IPS-18c (cell line): ENCODE measurements at regions not wholly inside any gene's neighbourhood (a gene's known extent, or its start where the extent isn't known, plus 50 kb on each side); places are given as distances from the start of the nearest gene placed in this dataset.

Experiments used
- H3K4me3 ChIP-seq: 2 replicates; pipeline ENCODE4 v1.7.0; 2013; ENCODE audit warnings: low read depth, mild to moderate bottlenecking, low read length, moderate library complexity; ENCODE audit not compliant: insufficient read depth
- H3K9me3 ChIP-seq: one replicate; pipeline ENCODE4 v1.6.1; 2013; ENCODE audit warnings: mild to moderate bottlenecking, low read length, moderate library complexity; ENCODE audit not compliant: control insufficient read depth, insufficient read depth

- Histone ChIP-seq H3K9me3 (no peaks in the 10 kb centered on the region), H3K4me3 (no peak overlapping the region)
Measured at GRCh38 chr4:137274404-137274803, 257.9 kb downstream of the PCDH18 start.

- no peaks in the 10 kb centered on the region for H3K9me3 ChIP-seq
- H3K4me3 ChIP-seq = no peak overlapping the region
Measured at GRCh38 chr4:137267024-137267423, 265.3 kb downstream of the PCDH18 start.

- H3K4me3 ChIP-seq = no peak overlapping the region
- no peaks in the 10 kb centered on the region for H3K9me3 ChIP-seq
Measured at GRCh38 chr4:137266511-137266910, 265.8 kb downstream of the PCDH18 start.

DNA sequence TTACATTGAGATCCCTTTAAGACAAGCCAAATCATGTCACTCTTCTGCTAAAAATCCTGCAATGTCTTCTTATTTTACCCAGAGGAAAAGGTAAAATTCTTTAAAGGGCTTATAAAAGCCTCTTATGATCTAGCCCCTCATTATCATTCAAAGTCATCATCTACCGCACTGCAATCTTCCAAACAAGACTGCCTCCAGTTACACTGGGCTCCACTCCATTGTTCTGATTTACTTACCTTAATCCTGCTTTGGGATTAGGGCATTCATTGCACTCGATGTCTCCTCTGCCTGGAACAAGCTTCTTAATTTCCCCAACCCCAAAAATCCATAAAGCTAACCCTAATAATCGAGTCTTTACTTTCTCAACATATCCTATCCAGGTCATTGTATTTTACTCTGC, 269.1 kb downstream of the PCDH18 start:
- no peaks in the 10 kb centered on the region for H3K9me3 ChIP-seq
- H3K4me3 ChIP-seq = no peak overlapping the region

GRCh38 chr4:137253949-137254348, 278.3 kb downstream of the PCDH18 start:
- H3K4me3 ChIP-seq = no peak overlapping the region
- no peaks in the 10 kb centered on the region for H3K9me3 ChIP-seq

DNA sequence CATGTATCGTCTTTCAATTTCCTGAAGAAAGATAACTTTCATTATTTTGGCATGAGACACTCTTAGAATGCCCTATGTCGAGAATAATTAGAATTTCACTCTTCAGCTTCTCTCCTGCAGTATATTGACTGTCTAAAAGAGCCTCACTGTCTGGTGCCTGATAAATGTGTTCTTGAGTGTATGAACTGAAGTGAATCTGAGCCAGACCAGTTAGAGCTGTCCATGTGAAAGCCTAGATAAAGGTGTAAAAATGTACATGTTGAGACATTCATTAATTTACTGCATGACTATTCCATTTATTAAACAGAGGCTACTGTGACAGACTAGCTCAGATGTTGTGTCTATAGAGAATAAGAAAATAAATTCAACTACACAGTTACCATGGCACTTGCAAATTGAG, 283.2 kb downstream of the PCDH18 start:
- H3K4me3 ChIP-seq = no peak overlapping the region
- no peaks in the 10 kb centered on the region for H3K9me3 ChIP-seq

DNA sequence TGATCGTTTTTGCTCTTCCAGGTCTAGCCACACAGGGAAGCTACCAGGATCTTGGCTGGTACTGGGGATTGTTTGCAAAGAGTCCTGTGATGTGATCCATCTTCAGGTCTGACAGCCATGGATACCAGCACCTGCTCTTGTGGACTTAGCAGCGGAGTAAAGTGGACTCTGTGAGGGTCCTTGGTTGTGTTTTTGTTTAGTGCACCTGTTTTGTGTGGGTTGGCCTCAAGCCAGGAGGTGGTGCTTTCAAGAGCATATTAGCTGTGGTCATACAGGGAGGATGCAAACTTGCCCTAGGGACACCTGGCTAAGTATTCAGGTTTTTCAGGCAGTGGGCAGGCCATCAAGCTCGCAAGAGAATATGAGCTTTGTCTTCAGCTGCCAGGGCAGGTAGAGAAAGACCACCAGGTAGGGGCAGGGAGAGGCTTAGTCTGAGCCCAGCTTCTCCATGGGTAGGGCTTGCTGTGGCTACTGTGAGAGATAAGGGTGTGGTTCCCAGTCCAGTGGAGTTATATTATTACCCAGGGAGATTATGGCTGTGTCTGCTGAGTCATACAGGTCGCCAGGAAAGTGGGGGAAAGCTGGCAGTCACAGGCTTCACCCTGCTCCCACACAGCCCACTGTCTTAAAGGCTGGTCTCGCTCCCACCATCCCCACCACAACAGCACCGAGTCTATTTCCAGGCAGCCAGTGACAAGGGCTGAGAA, 293.7 kb downstream of the PCDH18 start:
- Histone ChIP-seq H3K4me3 (no peak overlapping the region), H3K9me3 (no peaks in the 10 kb centered on the region)

DNA sequence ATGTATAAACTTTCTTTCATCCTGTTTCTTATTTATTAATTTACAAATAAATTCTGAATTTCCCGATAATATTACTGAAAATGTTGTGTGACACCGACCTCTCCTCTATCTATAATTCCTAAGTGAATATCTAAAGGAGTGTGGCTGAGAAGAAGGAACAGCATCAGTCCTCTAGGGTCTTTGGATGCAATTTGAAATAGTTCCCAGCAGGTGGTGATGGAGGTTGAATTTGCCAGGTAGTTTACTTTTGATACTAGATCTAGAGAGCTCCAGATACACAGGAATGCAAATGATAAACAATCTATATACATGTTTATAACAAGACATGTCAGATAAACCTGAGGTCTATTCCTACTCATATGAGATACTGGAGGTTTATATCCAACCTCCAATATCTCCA, 305.4 kb downstream of the PCDH18 start:
- no peak overlapping the region for H3K4me3 ChIP-seq
- H3K9me3 ChIP-seq = no peaks in the 10 kb centered on the region

GRCh38 chr4:137226221-137226620, 306.1 kb downstream of the PCDH18 start:
- no peak overlapping the region for H3K4me3 ChIP-seq
- H3K9me3 ChIP-seq = no peaks in the 10 kb centered on the region

GRCh38 chr4:137213372-137214173, 318.7 kb downstream of the PCDH18 start:
- Histone ChIP-seq H3K9me3 (no peaks in the 10 kb centered on the region), H3K4me3 (no peak overlapping the region)

- no peak overlapping the region for H3K4me3 ChIP-seq
- H3K9me3 ChIP-seq = no peaks in the 10 kb centered on the region
Measured at GRCh38 chr4:137212601-137213000, 319.7 kb downstream of the PCDH18 start.

DNA sequence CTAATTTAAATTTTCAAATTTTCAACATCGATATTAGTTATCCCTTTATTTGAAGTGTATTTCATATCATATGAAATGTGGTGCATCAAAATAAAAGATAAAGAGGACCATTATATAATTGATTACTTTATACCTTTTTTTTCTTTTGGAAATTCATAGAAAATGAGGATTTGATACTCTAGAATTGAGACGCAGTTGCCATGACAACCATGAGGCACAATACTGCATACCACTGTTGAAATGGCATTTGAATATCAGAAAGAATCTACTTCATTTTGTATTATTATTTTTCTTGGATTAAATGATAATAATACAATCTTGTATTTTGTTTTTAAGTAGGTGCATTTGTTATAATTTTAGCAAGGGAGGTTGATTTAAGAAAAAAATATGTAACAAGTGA, 323.1 kb downstream of the PCDH18 start:
- Histone ChIP-seq H3K9me3 (no peaks in the 10 kb centered on the region), H3K4me3 (no peak overlapping the region)

- H3K4me3 ChIP-seq = no peak overlapping the region
- H3K9me3 ChIP-seq = no peaks in the 10 kb centered on the region
Measured at GRCh38 chr4:137206781-137207180, 325.5 kb downstream of the PCDH18 start.

- Histone ChIP-seq H3K4me3 (no peak overlapping the region), H3K9me3 (no peaks in the 10 kb centered on the region)
Measured at GRCh38 chr4:137203601-137204000, 328.7 kb downstream of the PCDH18 start.

GRCh38 chr4:137200322-137200721, 332.0 kb downstream of the PCDH18 start:
- Histone ChIP-seq H3K9me3 (no peaks in the 10 kb centered on the region), H3K4me3 (no peak overlapping the region)

- H3K9me3 ChIP-seq = no peaks in the 10 kb centered on the region
- H3K4me3 ChIP-seq = no peak overlapping the region
Measured at GRCh38 chr4:137198791-137199190, 333.5 kb downstream of the PCDH18 start.

- no peak overlapping the region for H3K4me3 ChIP-seq
- H3K9me3 ChIP-seq = no peaks in the 10 kb centered on the region
Measured at GRCh38 chr4:137194670-137195069, 337.6 kb downstream of the PCDH18 start.

- H3K9me3 ChIP-seq = no peaks in the 10 kb centered on the region
- H3K4me3 ChIP-seq = no peak overlapping the region
Measured at GRCh38 chr4:137193564-137193963, 338.7 kb downstream of the PCDH18 start.
